ENCODE measurements at regions not wholly inside any gene's neighbourhood (a gene's known extent, or its start where the extent isn't known, plus 50 kb on each side); places are given as distances from the start of the nearest gene placed in this dataset.

DNA sequence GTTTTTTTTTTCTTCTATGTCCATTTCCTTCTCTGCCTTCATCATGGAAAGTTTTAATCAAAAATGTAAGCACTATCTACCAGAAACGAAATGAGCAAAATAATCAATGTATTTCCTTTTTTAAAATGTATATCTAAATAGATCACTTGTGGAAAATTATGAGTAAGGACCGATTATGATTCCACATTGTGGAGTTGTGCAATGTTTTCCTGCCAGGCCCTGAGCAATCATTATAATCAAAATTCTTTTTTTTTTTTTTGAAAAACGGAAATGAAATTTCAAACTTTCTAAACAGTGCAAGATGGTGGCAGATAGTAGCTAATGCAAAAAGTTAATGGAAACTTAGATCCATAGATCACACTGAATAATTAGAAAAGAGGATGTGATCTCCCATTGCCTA, 1074.6 kb upstream of the TMEM132C start:
- TF ChIP-seq, protein P1, sequence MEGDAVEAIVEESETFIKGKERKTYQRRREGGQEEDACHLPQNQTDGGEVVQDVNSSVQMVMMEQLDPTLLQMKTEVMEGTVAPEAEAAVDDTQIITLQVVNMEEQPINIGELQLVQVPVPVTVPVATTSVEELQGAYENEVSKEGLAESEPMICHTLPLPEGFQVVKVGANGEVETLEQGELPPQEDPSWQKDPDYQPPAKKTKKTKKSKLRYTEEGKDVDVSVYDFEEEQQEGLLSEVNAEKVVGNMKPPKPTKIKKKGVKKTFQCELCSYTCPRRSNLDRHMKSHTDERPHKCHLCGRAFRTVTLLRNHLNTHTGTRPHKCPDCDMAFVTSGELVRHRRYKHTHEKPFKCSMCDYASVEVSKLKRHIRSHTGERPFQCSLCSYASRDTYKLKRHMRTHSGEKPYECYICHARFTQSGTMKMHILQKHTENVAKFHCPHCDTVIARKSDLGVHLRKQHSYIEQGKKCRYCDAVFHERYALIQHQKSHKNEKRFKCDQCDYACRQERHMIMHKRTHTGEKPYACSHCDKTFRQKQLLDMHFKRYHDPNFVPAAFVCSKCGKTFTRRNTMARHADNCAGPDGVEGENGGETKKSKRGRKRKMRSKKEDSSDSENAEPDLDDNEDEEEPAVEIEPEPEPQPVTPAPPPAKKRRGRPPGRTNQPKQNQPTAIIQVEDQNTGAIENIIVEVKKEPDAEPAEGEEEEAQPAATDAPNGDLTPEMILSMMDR (IDR thresholded peaks at IDR 0.05), result no peak
- no peak for TF ChIP-seq POLR2AphosphoS5 (IDR thresholded peaks at IDR 0.05)

Measured in prostate gland (tissue), 2 donors.